Mesendoderm (in vitro differentiated cells): ENCODE measurements at regions not wholly inside any gene's neighbourhood (a gene's known extent, or its start where the extent isn't known, plus 50 kb on each side); places are given as distances from the start of the nearest gene placed in this dataset.
"Not testable (repeated sequence)": the region's sequence is repeated elsewhere in the genome, so short reads cannot be mapped to it uniquely, and the experiment has no call there.

ENCODE experiments used
- DNase-seq: peaks from one replicate; pipeline ENCODE4 v3.0.0; 2013
- H2AK5ac ChIP-seq: 2 replicates; pipeline ENCODE4 v1.6.1; 2013; ENCODE audit warnings: low read length, inconsistent platforms
- H2BK120ac ChIP-seq: 2 replicates; pipeline ENCODE4 v1.6.1; 2013; ENCODE audit warnings: low read depth, mild to moderate bottlenecking, low read length, moderate library complexity, mixed read lengths
- H2BK15ac ChIP-seq: replicated peaks from 2 replicates; pipeline ENCODE4 v1.6.1; 2013; ENCODE audit warnings: low read depth, mild to moderate bottlenecking, moderate library complexity
- H2BK5ac ChIP-seq: 2 replicates; pipeline ENCODE4 v1.6.1; 2013; ENCODE audit warnings: low read length, inconsistent platforms
- H3K18ac ChIP-seq: 2 replicates; pipeline ENCODE4 v1.6.1; 2013; ENCODE audit warnings: mild to moderate bottlenecking, low read length, mixed read lengths
- H3K23ac ChIP-seq: one replicate; pipeline ENCODE4 v1.6.1; 2013; ENCODE audit warnings: low read length
- H3K27ac ChIP-seq: 2 replicates; pipeline ENCODE4 v1.5.1; 2013; ENCODE audit warnings: low read depth, mild to moderate bottlenecking, inconsistent platforms, low read length, moderate library complexity
- H3K27me3 ChIP-seq: 2 replicates; pipeline ENCODE4 v1.6.1; 2013; ENCODE audit warnings: low read length, control low read depth, mild to moderate bottlenecking, inconsistent platforms; ENCODE audit not compliant: insufficient read depth, poor library complexity
- H3K36me3 ChIP-seq: 2 replicates; pipeline ENCODE4 v1.6.1; 2013; ENCODE audit warnings: low read length, inconsistent platforms; ENCODE audit not compliant: control insufficient read depth, insufficient read depth
- H3K4ac ChIP-seq: one replicate; pipeline ENCODE4 v1.6.1; 2013; ENCODE audit warnings: low read depth, mild to moderate bottlenecking, low read length, moderate library complexity
- H3K4me1 ChIP-seq: 2 replicates; pipeline ENCODE4 v1.6.1; 2013; ENCODE audit warnings: low read depth, low read length, inconsistent platforms; ENCODE audit not compliant: control insufficient read depth
- H3K4me2 ChIP-seq: 2 replicates; pipeline ENCODE4 v1.6.1; 2013; ENCODE audit warnings: low read length
- H3K4me3 ChIP-seq: 2 replicates; pipeline ENCODE4 v1.5.1; 2013; ENCODE audit warnings: mild to moderate bottlenecking, low read length
- H3K56ac ChIP-seq: one replicate; pipeline ENCODE4 v1.6.1; 2013; ENCODE audit warnings: low read length
- H3K79me1 ChIP-seq: 2 replicates; pipeline ENCODE4 v1.6.1; 2013; ENCODE audit warnings: low read length, inconsistent platforms
- H3K79me2 ChIP-seq: 2 replicates; pipeline ENCODE4 v1.6.1; 2013; ENCODE audit warnings: mild to moderate bottlenecking, low read length; ENCODE audit not compliant: control insufficient read depth, insufficient read depth
- H3K9ac ChIP-seq: 2 replicates; pipeline ENCODE4 v1.6.1; 2013; ENCODE audit warnings: low read length, inconsistent platforms
- H4K5ac ChIP-seq: one replicate; pipeline ENCODE4 v1.6.1; 2013; ENCODE audit warnings: low read length
- H4K8ac ChIP-seq: one replicate; pipeline ENCODE4 v1.6.1; 2013; ENCODE audit warnings: low read depth, mild to moderate bottlenecking, control low read depth, low read length, moderate library complexity
- WGBS: extraction: QIAGEN DNeasy Blood & Tissue Kit; methylation state at CpG from one replicate; pipeline ENCODE4 v1.1.7; 2013; ENCODE audit warnings: low lambda C conversion rate, missing lambda C conversion rate; ENCODE audit not compliant: insufficient coverage; ENCODE audit errors: extremely low coverage; 5-methylcytosine and 5-hydroxymethylcytosine counted together

DNA sequence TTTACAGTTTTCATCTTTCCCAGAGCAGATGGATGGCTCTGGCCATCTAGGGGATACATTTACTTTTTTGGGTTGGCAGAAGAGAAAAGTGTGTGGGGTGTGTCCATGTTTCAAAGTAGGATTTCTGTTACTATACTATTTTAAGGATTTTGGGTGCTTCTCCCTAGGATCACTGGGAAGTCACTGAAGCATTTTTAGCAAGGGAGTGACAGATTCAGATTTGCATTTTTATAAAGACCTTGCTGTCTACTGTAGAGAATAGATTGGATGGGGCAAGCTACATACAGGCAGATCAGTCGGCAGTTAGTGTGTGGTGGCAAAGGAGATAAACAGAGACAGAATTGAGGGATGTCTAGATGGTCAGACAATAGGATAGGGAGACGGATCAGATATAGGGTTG is 122.5 kb downstream of the TBX19 start:
- no peak for DNase-seq
- Histone ChIP-seq H4K5ac (no peak overlapping the region), H3K9ac (no peak overlapping the region), H3K79me1 (no peaks in the 10 kb centered on the region), H3K4ac (no peak overlapping the region), H3K4me1 (peaks cover 1% of the 10 kb centered on the region), H3K27me3 (no peaks in the 10 kb centered on the region), H2BK5ac (no peak overlapping the region), H2BK15ac (no peak overlapping the region), H2AK5ac (no peak overlapping the region), H3K27ac (no peak overlapping the region), H3K23ac (no peak overlapping the region), H3K18ac (no peak overlapping the region), H4K8ac (peak overlapping the region; percentile 42), H2BK120ac (no peak overlapping the region), H3K4me3 (no peak overlapping the region), H3K79me2 (no peaks in the 10 kb centered on the region), H3K36me3 (no peaks in the 10 kb centered on the region), H3K56ac (no peak overlapping the region), H3K4me2 (no peak overlapping the region)
- no CpG with 5 or more reads among the region's 2 CpGs for WGBS

- not testable (repeated sequence) for DNase-seq
Observed at GRCh38 chr1:168402466-168402865, 121.8 kb downstream of the TBX19 start.

GRCh38 chr1:168401341-168401740 is 120.7 kb downstream of the TBX19 start:
- H4K8ac ChIP-seq, result no peak overlapping the region
- H3K23ac ChIP-seq, result no peak overlapping the region
- H2BK15ac ChIP-seq, result no peak overlapping the region
- H4K5ac ChIP-seq, result no peak overlapping the region
- no peak overlapping the region for H3K18ac ChIP-seq
- no peaks in the 10 kb centered on the region for H3K79me1 ChIP-seq
- no peak overlapping the region for H3K4ac ChIP-seq
- H3K27ac ChIP-seq, result no peak overlapping the region
- H3K4me1 ChIP-seq, result peaks cover 1% of the 10 kb centered on the region
- no peak overlapping the region for H3K4me2 ChIP-seq
- no CpG with 5 or more reads among the region's 3 CpGs for WGBS
- no peak for DNase-seq
- no peak overlapping the region for H2BK5ac ChIP-seq
- H3K56ac ChIP-seq, result no peak overlapping the region
- H3K36me3 ChIP-seq, result no peaks in the 10 kb centered on the region
- no peaks in the 10 kb centered on the region for H3K79me2 ChIP-seq
- no peaks in the 10 kb centered on the region for H3K27me3 ChIP-seq
- H3K9ac ChIP-seq, result no peak overlapping the region
- H2AK5ac ChIP-seq, result no peak overlapping the region
- H2BK120ac ChIP-seq, result no peak overlapping the region
- H3K4me3 ChIP-seq, result no peak overlapping the region

More at GRCh38 chr1:168402466-168402865, 121.8 kb downstream of the TBX19 start:
- H4K8ac ChIP-seq, H3K79me2 ChIP-seq, H3K27me3 ChIP-seq, H2BK15ac ChIP-seq, H2BK5ac ChIP-seq, H3K4me1 ChIP-seq, H2AK5ac ChIP-seq, H4K5ac ChIP-seq, H3K56ac ChIP-seq, H3K27ac ChIP-seq, H3K4ac ChIP-seq, H3K4me2 ChIP-seq, H3K9ac ChIP-seq, H3K23ac ChIP-seq, H2BK120ac ChIP-seq, H3K4me3 ChIP-seq, H3K36me3 ChIP-seq, H3K18ac ChIP-seq, H3K79me1 ChIP-seq: not testable (repeated sequence)
- WGBS, result no CpG with 5 or more reads among the region's 3 CpGs

GRCh38 chr1:168400139-168400538 is 119.5 kb downstream of the TBX19 start:
- H3K18ac ChIP-seq, result no peak overlapping the region
- no peak overlapping the region for H3K56ac ChIP-seq
- H4K8ac ChIP-seq, result no peak overlapping the region
- no peak overlapping the region for H3K27ac ChIP-seq
- H3K4ac ChIP-seq, result no peak overlapping the region
- H3K79me2 ChIP-seq, result no peaks in the 10 kb centered on the region
- H3K4me2 ChIP-seq, result no peak overlapping the region
- no peak overlapping the region for H3K9ac ChIP-seq
- no peak overlapping the region for H2AK5ac ChIP-seq
- H3K4me1 ChIP-seq, result peaks cover 1% of the 10 kb centered on the region
- H3K79me1 ChIP-seq, result no peaks in the 10 kb centered on the region
- DNase-seq, result no peak
- H2BK120ac ChIP-seq, result no peak overlapping the region
- H3K27me3 ChIP-seq, result no peaks in the 10 kb centered on the region
- no CpG with 5 or more reads among the region's 1 CpG for WGBS
- no peak overlapping the region for H3K23ac ChIP-seq
- no peak overlapping the region for H3K4me3 ChIP-seq
- H4K5ac ChIP-seq, result no peak overlapping the region
- H3K36me3 ChIP-seq, result no peaks in the 10 kb centered on the region
- H2BK15ac ChIP-seq, result no peak overlapping the region
- H2BK5ac ChIP-seq, result no peak overlapping the region

GRCh38 chr1:168397806-168398205 is 117.1 kb downstream of the TBX19 start:
- DNase-seq, result no peak
- WGBS, result no CpG with 5 or more reads among the region's 4 CpGs
- no peak overlapping the region for H3K9ac ChIP-seq
- peaks cover 1% of the 10 kb centered on the region for H3K4me1 ChIP-seq
- H3K79me2 ChIP-seq, result no peaks in the 10 kb centered on the region
- H2AK5ac ChIP-seq, result no peak overlapping the region
- no peaks in the 10 kb centered on the region for H3K79me1 ChIP-seq
- H2BK5ac ChIP-seq, result no peak overlapping the region
- no peaks in the 10 kb centered on the region for H3K27me3 ChIP-seq
- H3K4me2 ChIP-seq, result no peak overlapping the region
- H3K27ac ChIP-seq, result no peak overlapping the region
- H3K36me3 ChIP-seq, result no peaks in the 10 kb centered on the region
- no peak overlapping the region for H2BK120ac ChIP-seq
- H3K4me3 ChIP-seq, result no peak overlapping the region
- H3K4ac ChIP-seq, result no peak overlapping the region
- H3K23ac ChIP-seq, result no peak overlapping the region
- H2BK15ac ChIP-seq, result no peak overlapping the region
- no peak overlapping the region for H3K56ac ChIP-seq
- no peak overlapping the region for H4K5ac ChIP-seq
- no peak overlapping the region for H4K8ac ChIP-seq
- no peak overlapping the region for H3K18ac ChIP-seq

DNA sequence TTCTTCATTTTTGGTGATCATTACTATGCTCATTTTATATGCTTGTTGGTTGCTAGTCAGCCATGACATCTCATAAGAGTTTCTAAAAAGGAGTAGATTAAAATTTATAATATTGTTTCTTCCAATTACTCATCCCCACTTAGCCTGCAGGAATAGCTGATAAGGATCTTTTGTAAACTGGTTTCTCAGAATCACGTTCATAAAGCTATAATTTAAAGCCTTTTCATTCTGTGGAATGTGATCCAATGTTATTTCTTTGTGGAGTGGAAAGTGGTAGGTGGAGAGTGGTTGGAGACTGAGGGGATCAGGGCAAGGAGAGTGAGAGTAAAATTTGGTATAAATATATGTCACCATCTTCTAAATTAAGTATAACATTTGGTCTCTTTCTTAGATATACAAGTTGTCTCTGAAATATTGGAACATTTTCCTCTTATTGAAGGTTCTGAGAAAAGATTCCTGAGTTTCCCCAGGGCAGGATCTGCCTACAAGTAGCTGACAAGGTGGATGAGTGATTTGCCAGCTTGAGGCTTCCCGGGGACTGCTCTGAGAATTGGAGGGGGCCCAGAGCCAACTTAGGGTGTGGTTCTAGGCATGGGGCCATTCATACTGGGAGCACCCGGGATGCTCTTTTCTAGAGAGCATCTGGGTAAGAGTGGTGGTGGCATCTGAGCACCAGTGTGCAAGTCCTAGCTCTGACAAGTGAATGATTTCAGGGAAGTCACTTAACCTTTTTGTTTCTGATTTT is 116.4 kb downstream of the TBX19 start:
- no peak overlapping the region for H3K9ac ChIP-seq
- no peak overlapping the region for H3K4ac ChIP-seq
- no peak overlapping the region for H3K23ac ChIP-seq
- H3K79me1 ChIP-seq, result no peaks in the 10 kb centered on the region
- H2AK5ac ChIP-seq, result no peak overlapping the region
- no peak overlapping the region for H3K56ac ChIP-seq
- no peak overlapping the region for H3K18ac ChIP-seq
- H4K8ac ChIP-seq, result no peak overlapping the region
- H4K5ac ChIP-seq, result no peak overlapping the region
- H3K4me1 ChIP-seq, result peaks cover 1% of the 10 kb centered on the region
- no peaks in the 10 kb centered on the region for H3K36me3 ChIP-seq
- H3K4me2 ChIP-seq, result no peak overlapping the region
- no peak overlapping the region for H3K4me3 ChIP-seq
- no peak overlapping the region for H2BK15ac ChIP-seq
- no peak overlapping the region for H2BK120ac ChIP-seq
- H3K27me3 ChIP-seq, result no peaks in the 10 kb centered on the region
- H3K27ac ChIP-seq, result no peak overlapping the region
- DNase-seq, result no peak
- H3K79me2 ChIP-seq, result no peaks in the 10 kb centered on the region
- WGBS, result no CpG with 5 or more reads among the region's 3 CpGs
- no peak overlapping the region for H2BK5ac ChIP-seq
